HEK293 (cell line): ENCODE measurements at regions not wholly inside any gene's neighbourhood (a gene's known extent, or its start where the extent isn't known, plus 50 kb on each side); places are given as distances from the start of the nearest gene placed in this dataset.

Experiments
- CTCF ChIA-PET: fragments of 350-600 bp; formaldehyde crosslinking; extraction: SDS; loops from one replicate; lab custom pipeline; 2021; ENCODE audit warnings: antibody characterized with exemption; lab: Yijun Ruan, JAX
- POLR2A ChIA-PET: fragments of 300-600 bp; formaldehyde crosslinking; extraction: SDS; loops from one replicate; lab custom pipeline; 2020; ENCODE audit warnings: antibody characterized with exemption, inconsistent platforms; lab: Yijun Ruan, JAX
- H3K27ac ChIP-seq: fragments of 200-500 bp; sonication (Bioruptor generic); 2 replicates; pipeline ENCODE4 v1.5.1; 2014; ENCODE audit warnings: low read depth, low read length, control low read depth, inconsistent platforms; ENCODE audit errors: extremely low read depth
- H3K36me3 ChIP-seq, 2 experiments: fragments of 200-500 bp in 1 of 2; sonication (Bioruptor generic) in 1 of 2; 1 replicate in 1 of 2; 2 replicates in 1 of 2; pipeline ENCODE4 v1.5.1; 2014 to 2017; ENCODE audit warnings: inconsistent platforms in 2 of 2, low read length in 2 of 2; ENCODE audit not compliant: control insufficient read depth in 2 of 2, insufficient read depth in 1 of 2
- H3K4me1 ChIP-seq: fragments of 200-500 bp; sonication (Bioruptor generic); 2 replicates; pipeline ENCODE4 v1.5.1; 2014; ENCODE audit warnings: mild to moderate bottlenecking, low read length, inconsistent platforms; ENCODE audit not compliant: control insufficient read depth, insufficient read depth
- H3K4me3 ChIP-seq: 2 replicates; pipeline ENCODE4 v1.5.1; 2011; ENCODE audit warnings: low read depth, mild to moderate bottlenecking, control low read depth, low read length, moderate library complexity
- H3K9me3 ChIP-seq: fragments of 200-500 bp; sonication (Bioruptor generic); 2 replicates; pipeline ENCODE4 v1.5.1; 2014; ENCODE audit warnings: low read depth, low read length, inconsistent platforms; ENCODE audit not compliant: control insufficient read depth, insufficient read depth
- GLI2 ChIP-seq: fragments of 450-650 bp; formaldehyde crosslinking; IDR thresholded peaks from 2 replicates; pipeline ENCODE4; 2017; ENCODE audit warnings: missing biosample characterization, missing genetic modification characterization, low read depth, borderline replicate concordance
- GLI4 ChIP-seq: fragments of 450-650 bp; formaldehyde crosslinking; IDR thresholded peaks from 2 replicates; pipeline ENCODE4 v1.5.1; 2016; ENCODE audit warnings: missing biosample characterization, missing genetic modification characterization
- HOXC10 ChIP-seq: sonication (generic); formaldehyde crosslinking; IDR thresholded peaks from 2 replicates; pipeline ENCODE4 v1.8.1; 2023; ENCODE audit warnings: mild to moderate bottlenecking, missing genetic modification reagents
- IKZF3 ChIP-seq: fragments of 450-650 bp; IDR thresholded peaks from 2 replicates; pipeline ENCODE4 v1.5.0; 2018; ENCODE audit warnings: missing biosample characterization, mild to moderate bottlenecking, missing genetic modification characterization, moderate library complexity
- KLF8 ChIP-seq: fragments of 450-650 bp; formaldehyde crosslinking; IDR thresholded peaks from 2 replicates; pipeline ENCODE4 v1.5.1; 2016; ENCODE audit warnings: missing biosample characterization, missing genetic modification characterization
- PRDM4 ChIP-seq: fragments of 450-650 bp; formaldehyde crosslinking; IDR thresholded peaks from 2 replicates; pipeline ENCODE4 v1.5.1; 2017; ENCODE audit warnings: missing biosample characterization, missing genetic modification characterization
- ZBTB8A ChIP-seq: fragments of 450-650 bp; formaldehyde crosslinking; IDR thresholded peaks from 2 replicates; pipeline ENCODE4 v1.5.1; 2016; ENCODE audit warnings: missing biosample characterization, missing genetic modification characterization
- ZFHX2 ChIP-seq: fragments of 450-650 bp; formaldehyde crosslinking; conservative IDR thresholded peaks from 2 replicates; pipeline ENCODE4 v1.5.1; 2016; ENCODE audit warnings: missing biosample characterization, missing genetic modification characterization
- ZFP3 ChIP-seq: fragments of 450-650 bp; formaldehyde crosslinking; IDR thresholded peaks from 2 replicates; pipeline ENCODE4 v1.5.1; 2016; ENCODE audit warnings: low read depth, missing biosample characterization, missing genetic modification characterization
- ZFP69B ChIP-seq: fragments of 450-650 bp; formaldehyde crosslinking; IDR thresholded peaks from 2 replicates; pipeline ENCODE4 v1.5.1; 2016; ENCODE audit warnings: missing biosample characterization, missing genetic modification characterization
- ZNF114 ChIP-seq: fragments of 450-650 bp; formaldehyde crosslinking; IDR thresholded peaks from 2 replicates; pipeline ENCODE4 v1.5.0; 2017; ENCODE audit warnings: missing biosample characterization, missing genetic modification characterization
- ZNF133 ChIP-seq: fragments of 450-650 bp; formaldehyde crosslinking; IDR thresholded peaks from 2 replicates; pipeline ENCODE4 v1.5.1; 2016; ENCODE audit warnings: missing biosample characterization, missing genetic modification characterization
- ZNF174 ChIP-seq: fragments of 450-650 bp; formaldehyde crosslinking; IDR thresholded peaks from 2 replicates; pipeline ENCODE4 v1.5.0; 2017; ENCODE audit warnings: missing biosample characterization, mild to moderate bottlenecking, missing genetic modification characterization
- ZNF175 ChIP-seq: fragments of 450-650 bp; formaldehyde crosslinking; IDR thresholded peaks from 2 replicates; pipeline ENCODE4 v1.5.1; 2016; ENCODE audit warnings: missing biosample characterization, missing genetic modification characterization
- ZNF19 ChIP-seq: fragments of 450-650 bp; formaldehyde crosslinking; IDR thresholded peaks from 2 replicates; pipeline ENCODE4; 2016; ENCODE audit warnings: missing biosample characterization, missing genetic modification characterization, low read depth
- ZNF214 ChIP-seq: fragments of 450-650 bp; formaldehyde crosslinking; IDR thresholded peaks from 2 replicates; pipeline ENCODE4 v1.5.1; 2017; ENCODE audit warnings: missing biosample characterization, mild to moderate bottlenecking, missing genetic modification characterization, borderline replicate concordance
- ZNF239 ChIP-seq: fragments of 450-650 bp; formaldehyde crosslinking; IDR thresholded peaks from 2 replicates; pipeline ENCODE4 v1.5.1; 2016; ENCODE audit warnings: missing biosample characterization, missing genetic modification characterization
- ZNF24 ChIP-seq: fragments of 450-650 bp; formaldehyde crosslinking; IDR thresholded peaks from 2 replicates; pipeline ENCODE4 v1.5.1; 2016; ENCODE audit warnings: missing biosample characterization, missing genetic modification characterization
- ZNF335 ChIP-seq: fragments of 450-650 bp; formaldehyde crosslinking; conservative IDR thresholded peaks from 2 replicates; pipeline ENCODE4 v1.5.1; 2016; ENCODE audit warnings: missing biosample characterization, missing genetic modification characterization
- ZNF354C ChIP-seq: fragments of 450-650 bp; formaldehyde crosslinking; IDR thresholded peaks from 2 replicates; pipeline ENCODE4 v1.5.1; 2016; ENCODE audit warnings: missing biosample characterization, missing genetic modification characterization, low read depth, borderline replicate concordance
- ZNF391 ChIP-seq: fragments of 450-650 bp; formaldehyde crosslinking; IDR thresholded peaks from 2 replicates; pipeline ENCODE4 v1.5.1; 2016; ENCODE audit warnings: low read depth, missing biosample characterization, missing genetic modification characterization, borderline replicate concordance
- ZNF473 ChIP-seq: fragments of 450-650 bp; formaldehyde crosslinking; IDR thresholded peaks from 2 replicates; pipeline ENCODE4 v1.5.1; 2017; ENCODE audit warnings: missing biosample characterization, missing genetic modification characterization
- ZNF501 ChIP-seq: fragments of 450-650 bp; formaldehyde crosslinking; IDR thresholded peaks from 2 replicates; pipeline ENCODE4 v1.5.1; 2016; ENCODE audit warnings: missing biosample characterization, missing genetic modification characterization
- ZNF629 ChIP-seq: fragments of 450-650 bp; formaldehyde crosslinking; IDR thresholded peaks from 2 replicates; pipeline ENCODE4 v1.5.1; 2017; ENCODE audit warnings: missing biosample characterization, missing genetic modification characterization
- ZNF777 ChIP-seq: fragments of 450-650 bp; formaldehyde crosslinking; IDR thresholded peaks from 2 replicates; pipeline ENCODE4 v1.5.1; 2017; ENCODE audit warnings: missing biosample characterization, missing genetic modification characterization, borderline replicate concordance
- ZNF837 ChIP-seq: fragments of 450-650 bp; formaldehyde crosslinking; IDR thresholded peaks from 2 replicates; pipeline ENCODE4 v1.5.1; 2016; ENCODE audit warnings: missing biosample characterization, missing genetic modification characterization
- ZSCAN18 ChIP-seq: fragments of 450-650 bp; formaldehyde crosslinking; IDR thresholded peaks from 2 replicates; pipeline ENCODE4 v1.5.1; 2016; ENCODE audit warnings: missing biosample characterization, missing genetic modification characterization
- ZSCAN30 ChIP-seq: fragments of 450-650 bp; IDR thresholded peaks from 2 replicates; pipeline ENCODE4 v1.5.1; 2018; ENCODE audit warnings: missing biosample characterization, mild to moderate bottlenecking, missing genetic modification characterization, moderate library complexity
- TF ChIP-seq, protein P1 (sequence below): fragments of 450-650 bp; formaldehyde crosslinking; IDR thresholded peaks from 2 replicates; pipeline ENCODE4; 2016; ENCODE audit warnings: missing biosample characterization, missing genetic modification characterization

DNA sequence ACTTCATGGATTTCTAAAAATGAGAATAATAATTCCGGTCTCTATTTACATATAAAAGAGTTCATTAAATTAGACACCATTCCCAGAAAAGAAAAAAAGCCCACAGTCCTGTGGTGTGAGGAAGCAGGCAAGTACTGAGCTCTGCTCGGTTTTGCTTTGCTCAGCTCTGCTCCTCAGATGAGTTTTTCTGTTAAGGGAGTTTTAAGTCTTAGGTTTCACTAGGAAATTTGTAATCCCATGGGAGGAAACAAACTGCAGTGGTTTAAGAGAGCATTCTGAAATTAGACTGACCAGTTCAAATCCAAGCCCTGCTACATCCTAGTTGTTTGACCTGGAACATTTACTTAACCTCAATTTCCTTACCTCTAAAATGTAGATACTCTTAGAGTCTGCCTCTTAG is 338.6 kb upstream of the MMADHC start:
- Histone ChIP-seq H3K4me1 (no peaks in the 10 kb centered on the region), H3K9me3 (no peaks in the 10 kb centered on the region), H3K4me3 (no peak overlapping the region), H3K36me3 (no peaks in the 10 kb centered on the region), H3K27ac (no peak overlapping the region)
- ChIA-PET CTCF (interaction anchor here (0.6 kb wide), 1 partner anchor 129 kb away, joined by 3 read pairs; no protein-coding TSS in a partner anchor), POLR2A (no interaction called here)
- TF ChIP-seq ZNF114 (tag by site-specific recombination) (no peak), ZSCAN30 (tag by site-specific recombination) (no peak), ZNF837 (tag by site-specific recombination) (no peak), PRDM4 (no peak), ZNF777 (tag by site-specific recombination) (no peak), ZNF629 (no peak), ZNF133 (no peak), IKZF3 (tag by site-specific recombination) (no peak), ZNF19 (tag by site-specific recombination) (no peak), GLI2 (tag by site-specific recombination) (no peak), ZNF335 (tag by site-specific recombination) (no peak), ZBTB8A (tag by site-specific recombination) (no peak), ZNF501 (tag by site-specific recombination) (no peak), ZFP3 (no peak), ZNF214 (tag by site-specific recombination) (no peak)
- TF ChIP-seq, protein P1, sequence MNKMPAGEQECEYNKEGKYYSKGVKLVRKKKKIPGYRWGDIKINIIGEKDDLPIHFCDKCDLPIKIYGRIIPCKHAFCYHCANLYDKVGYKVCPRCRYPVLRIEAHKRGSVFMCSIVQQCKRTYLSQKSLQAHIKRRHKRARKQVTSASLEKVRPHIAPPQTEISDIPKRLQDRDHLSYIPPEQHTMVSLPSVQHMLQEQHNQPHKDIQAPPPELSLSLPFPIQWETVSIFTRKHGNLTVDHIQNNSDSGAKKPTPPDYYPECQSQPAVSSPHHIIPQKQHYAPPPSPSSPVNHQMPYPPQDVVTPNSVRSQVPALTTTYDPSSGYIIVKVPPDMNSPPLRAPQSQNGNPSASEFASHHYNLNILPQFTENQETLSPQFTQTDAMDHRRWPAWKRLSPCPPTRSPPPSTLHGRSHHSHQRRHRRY (tag by site-specific recombination), result no peak

- ChIA-PET POLR2A (no interaction called here), CTCF (interaction anchor here (0.6 to 0.7 kb wide), 2 partner anchors 372 to 1245 kb away, joined by 3 read pairs; no protein-coding TSS in a partner anchor)
- TF ChIP-seq ZNF24 (tag by site-specific recombination) (no peak), GLI4 (tag by site-specific recombination) (no peak), ZNF239 (no peak), ZNF391 (no peak), KLF8 (tag by site-specific recombination) (no peak), ZFP69B (no peak), ZNF473 (tag by site-specific recombination) (no peak), HOXC10 (CRISPR knock-in tag) (no peak), ZNF175 (tag by site-specific recombination) (no peak), ZFHX2 (tag by site-specific recombination) (no peak), ZSCAN18 (tag by site-specific recombination) (no peak), ZNF354C (no peak), ZNF174 (tag by site-specific recombination) (no peak), ZBTB8A (tag by site-specific recombination) (no peak)
- no peaks in the 10 kb centered on the region for H3K9me3 ChIP-seq
- H3K4me3 ChIP-seq, result no peak overlapping the region
- no peaks in the 10 kb centered on the region for H3K4me1 ChIP-seq
- no peak overlapping the region for H3K27ac ChIP-seq
- no peaks in the 10 kb centered on the region for H3K36me3 ChIP-seq
Observed at GRCh38 chr2:149924549-149925213, 337.1 kb upstream of the MMADHC start.
